Prostate gland (tissue), 2 donors: ENCODE measurements at regions not wholly inside any gene's neighbourhood (a gene's known extent, or its start where the extent isn't known, plus 50 kb on each side); places are given as distances from the start of the nearest gene placed in this dataset.

Experiments
- POLR2AphosphoS5 ChIP-seq: sonication (generic); formaldehyde crosslinking; IDR thresholded peaks from one replicate; pipeline ENCODE4 v1.6.1; 2017; ENCODE audit warnings: antibody characterized with exemption
- TF ChIP-seq, protein P1 (sequence below), 4 experiments: fragments of 200-600 bp in 2 of 4; fragments of 450-650 bp in 2 of 4; sonication (generic) in 2 of 4; IDR thresholded peaks; 1 replicate in 3 of 4; 2 replicates in 1 of 4; pipeline ENCODE4 v1.5.1; 2016 to 2019; ENCODE audit warnings: antibody characterized with exemption in 4 of 4, mild to moderate bottlenecking in 2 of 4, moderate library complexity in 2 of 4

DNA sequence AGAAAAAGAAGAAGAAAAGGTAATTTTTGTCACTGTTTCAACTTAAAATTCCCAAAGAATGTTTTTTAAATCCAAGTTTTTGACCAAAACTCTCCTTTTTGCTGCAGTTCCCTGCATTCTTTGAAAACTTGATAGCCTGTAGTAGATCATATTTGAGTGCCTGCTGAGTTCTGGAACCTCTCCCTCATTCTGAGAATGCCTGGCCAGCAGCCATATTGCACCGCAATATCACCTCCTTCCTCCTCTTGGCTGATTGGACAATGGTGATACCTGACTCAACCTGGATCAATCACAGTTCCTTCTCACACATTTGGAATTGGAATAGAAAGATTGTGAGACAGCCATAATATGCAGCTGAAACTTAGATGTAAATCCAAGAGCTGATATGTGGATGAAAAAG lies 97.6 kb upstream of the GAP43 start:
- TF ChIP-seq, protein P1, sequence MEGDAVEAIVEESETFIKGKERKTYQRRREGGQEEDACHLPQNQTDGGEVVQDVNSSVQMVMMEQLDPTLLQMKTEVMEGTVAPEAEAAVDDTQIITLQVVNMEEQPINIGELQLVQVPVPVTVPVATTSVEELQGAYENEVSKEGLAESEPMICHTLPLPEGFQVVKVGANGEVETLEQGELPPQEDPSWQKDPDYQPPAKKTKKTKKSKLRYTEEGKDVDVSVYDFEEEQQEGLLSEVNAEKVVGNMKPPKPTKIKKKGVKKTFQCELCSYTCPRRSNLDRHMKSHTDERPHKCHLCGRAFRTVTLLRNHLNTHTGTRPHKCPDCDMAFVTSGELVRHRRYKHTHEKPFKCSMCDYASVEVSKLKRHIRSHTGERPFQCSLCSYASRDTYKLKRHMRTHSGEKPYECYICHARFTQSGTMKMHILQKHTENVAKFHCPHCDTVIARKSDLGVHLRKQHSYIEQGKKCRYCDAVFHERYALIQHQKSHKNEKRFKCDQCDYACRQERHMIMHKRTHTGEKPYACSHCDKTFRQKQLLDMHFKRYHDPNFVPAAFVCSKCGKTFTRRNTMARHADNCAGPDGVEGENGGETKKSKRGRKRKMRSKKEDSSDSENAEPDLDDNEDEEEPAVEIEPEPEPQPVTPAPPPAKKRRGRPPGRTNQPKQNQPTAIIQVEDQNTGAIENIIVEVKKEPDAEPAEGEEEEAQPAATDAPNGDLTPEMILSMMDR (IDR thresholded peaks at IDR 0.05) = no peak
- no peak for TF ChIP-seq POLR2AphosphoS5
